ENCODE measurements at regions not wholly inside any gene's neighbourhood (a gene's known extent, or its start where the extent isn't known, plus 50 kb on each side); places are given as distances from the start of the nearest gene placed in this dataset.

GRCh38 chr17:34817252-34818035 lies 143.8 kb downstream of the CCT6B start:
- no peaks in the 10 kb centered on the region for H3K36me3 Mint-ChIP-seq
- DNase-seq (no peak), ATAC-seq (replicated peaks) (no peak)
- H3K9me3 Mint-ChIP-seq = no peaks in the 10 kb centered on the region
- no peaks in the 10 kb centered on the region for H3K4me1 Mint-ChIP-seq
- peaks cover 10 to 23% of the 10 kb centered on the region in 2 donors for H3K27me3 Mint-ChIP-seq
- H3K4me3 Mint-ChIP-seq = no peak overlapping the region
- H3K27ac Mint-ChIP-seq = no peak overlapping the region

- no peaks in the 10 kb centered on the region for H3K36me3 Mint-ChIP-seq
- DNase-seq (no peak), ATAC-seq (replicated peaks) (no peak)
- no peak overlapping the region for H3K4me3 Mint-ChIP-seq
- H3K27me3 Mint-ChIP-seq = peaks cover 10 to 23% of the 10 kb centered on the region in 2 donors
- H3K9me3 Mint-ChIP-seq = no peaks in the 10 kb centered on the region
- H3K4me1 Mint-ChIP-seq = no peaks in the 10 kb centered on the region
- no peak overlapping the region for H3K27ac Mint-ChIP-seq
These were observed 144.4 kb downstream of the CCT6B start for GRCh38 chr17:34816848-34817247.

- H3K4me1 Mint-ChIP-seq = no peaks in the 10 kb centered on the region
- ATAC-seq (replicated peaks) (no peak), DNase-seq (no peak)
- peaks cover 5 to 11% of the 10 kb centered on the region in 2 donors for H3K27me3 Mint-ChIP-seq
- H3K4me3 Mint-ChIP-seq = no peak overlapping the region
- no peak overlapping the region for H3K27ac Mint-ChIP-seq
- no peaks in the 10 kb centered on the region for H3K9me3 Mint-ChIP-seq
- H3K36me3 Mint-ChIP-seq = no peaks in the 10 kb centered on the region
These were observed 148.0 kb downstream of the CCT6B start for GRCh38 chr17:34813290-34813689.

DNA sequence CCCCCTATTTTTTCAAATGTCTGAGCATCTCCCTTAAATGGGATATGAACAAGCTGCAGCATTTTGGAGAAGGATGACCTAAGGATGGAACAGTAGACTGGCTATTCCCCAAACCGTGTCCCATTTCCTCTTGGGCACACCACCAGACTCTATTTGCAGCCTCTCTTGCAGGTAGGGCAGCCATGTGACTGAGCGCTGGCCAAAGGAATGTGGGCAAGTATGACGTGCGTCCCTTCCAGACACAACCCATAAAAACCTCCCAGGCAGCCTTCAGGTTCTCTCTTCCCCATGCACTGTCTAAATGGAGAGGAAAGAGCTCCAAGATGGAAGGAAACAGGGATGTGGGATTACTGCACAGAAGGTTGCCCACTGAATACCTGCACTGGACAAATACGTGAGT lies 149.7 kb downstream of the CCT6B start:
- Mint-ChIP-seq H3K4me1 (no peaks in the 10 kb centered on the region), H3K36me3 (no peaks in the 10 kb centered on the region), H3K4me3 (no peak overlapping the region), H3K9me3 (no peaks in the 10 kb centered on the region), H3K27me3 (peaks cover 4 to 24% of the 10 kb centered on the region in 2 donors), H3K27ac (no peak overlapping the region)
- DNase-seq (no peak), ATAC-seq (replicated peaks) (no peak)

DNA sequence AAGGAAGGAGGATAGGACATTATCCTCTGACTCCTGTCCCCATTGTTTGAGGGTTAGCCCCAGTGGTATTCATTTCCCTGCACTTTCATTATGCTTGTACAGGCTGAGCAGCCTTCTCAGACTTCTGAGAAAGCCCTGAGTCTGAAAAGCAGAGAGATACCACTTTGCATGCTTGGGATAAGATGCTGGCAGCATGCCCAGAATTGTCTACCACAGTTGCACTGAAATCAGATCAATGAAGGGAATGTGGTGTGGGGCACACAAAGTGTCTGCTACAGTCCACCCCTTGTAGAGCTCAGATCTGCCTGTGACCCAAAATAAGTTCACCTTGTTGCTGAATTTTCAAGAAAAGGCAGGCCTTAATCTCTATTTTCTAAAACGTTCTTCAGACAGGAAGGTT lies 160.6 kb downstream of the CCT6B start:
- no peaks in the 10 kb centered on the region for H3K9me3 Mint-ChIP-seq

GRCh38 chr17:34799751-34800150 lies 161.5 kb downstream of the CCT6B start:
- ATAC-seq (replicated peaks) (no peak), DNase-seq (no peak)
- H3K27ac Mint-ChIP-seq = no peak overlapping the region
- H3K27me3 Mint-ChIP-seq = peaks cover 22 to 26% of the 10 kb centered on the region in 2 donors
- no peaks in the 10 kb centered on the region for H3K9me3 Mint-ChIP-seq
- no peaks in the 10 kb centered on the region for H3K4me1 Mint-ChIP-seq
- H3K4me3 Mint-ChIP-seq = no peak overlapping the region
- no peaks in the 10 kb centered on the region for H3K36me3 Mint-ChIP-seq

More for the DNA sequence above, 160.6 kb downstream of the CCT6B start:
- DNase-seq (no peak), ATAC-seq (replicated peaks) (no peak)
- Mint-ChIP-seq H3K36me3 (no peaks in the 10 kb centered on the region), H3K27me3 (peaks cover 26 to 30% of the 10 kb centered on the region in 2 donors), H3K4me3 (no peak overlapping the region), H3K4me1 (no peaks in the 10 kb centered on the region), H3K27ac (no peak overlapping the region)

DNA sequence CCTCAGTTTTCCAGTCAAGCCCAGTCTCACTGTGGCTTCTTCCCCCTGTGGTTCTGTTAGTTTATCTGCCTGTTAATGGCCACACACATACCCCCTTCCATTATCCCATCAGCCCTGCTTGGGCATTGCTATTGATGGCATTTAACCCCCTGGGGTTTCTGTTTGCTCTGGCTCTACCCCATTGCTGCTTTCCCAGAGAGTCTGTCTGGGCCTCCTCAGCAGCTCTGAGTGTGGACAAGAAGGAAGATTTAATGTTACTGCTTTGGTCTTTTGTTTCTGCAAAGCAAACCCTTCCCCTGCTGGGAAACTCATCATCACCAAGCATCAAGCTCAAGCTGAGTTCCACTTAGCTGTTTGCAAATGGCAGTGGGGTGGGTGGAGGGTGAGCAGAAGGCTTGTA lies 162.7 kb downstream of the CCT6B start:
- Mint-ChIP-seq H3K4me3 (no peak overlapping the region), H3K27me3 (peaks cover 27 to 28% of the 10 kb centered on the region in 2 donors), H3K36me3 (no peaks in the 10 kb centered on the region), H3K27ac (no peak overlapping the region), H3K4me1 (no peaks in the 10 kb centered on the region), H3K9me3 (no peaks in the 10 kb centered on the region)
- no peak for ATAC-seq (replicated peaks)
- DNase-seq = no peak

DNA sequence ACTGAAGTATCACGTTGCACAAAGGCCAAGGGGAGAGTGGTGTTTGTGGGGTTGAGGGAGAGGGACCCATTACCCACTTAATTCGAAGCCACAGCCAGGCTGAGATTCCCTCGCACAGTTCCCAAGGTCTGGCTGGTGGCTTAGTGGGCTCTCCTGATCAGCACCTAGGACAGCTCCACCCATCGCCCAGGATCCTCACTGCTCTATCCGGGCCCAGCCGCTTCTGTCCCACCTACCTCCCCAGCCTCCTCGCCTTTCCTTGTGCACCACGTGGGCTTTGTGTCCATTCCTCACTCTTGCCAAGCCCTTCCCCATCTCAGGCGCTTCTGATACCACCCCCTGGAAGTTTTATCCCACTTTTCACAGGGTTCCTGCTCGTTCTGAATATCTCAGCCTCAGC lies 163.5 kb downstream of the CCT6B start:
- Mint-ChIP-seq H3K27me3 (peaks cover 28 to 36% of the 10 kb centered on the region in 2 donors), H3K4me1 (no peaks in the 10 kb centered on the region), H3K27ac (no peak overlapping the region), H3K36me3 (no peaks in the 10 kb centered on the region), H3K9me3 (no peaks in the 10 kb centered on the region), H3K4me3 (no peak overlapping the region)
- no peak for DNase-seq
- ATAC-seq (replicated peaks) = peak in 1 of 2 donors; percentile 49

DNA sequence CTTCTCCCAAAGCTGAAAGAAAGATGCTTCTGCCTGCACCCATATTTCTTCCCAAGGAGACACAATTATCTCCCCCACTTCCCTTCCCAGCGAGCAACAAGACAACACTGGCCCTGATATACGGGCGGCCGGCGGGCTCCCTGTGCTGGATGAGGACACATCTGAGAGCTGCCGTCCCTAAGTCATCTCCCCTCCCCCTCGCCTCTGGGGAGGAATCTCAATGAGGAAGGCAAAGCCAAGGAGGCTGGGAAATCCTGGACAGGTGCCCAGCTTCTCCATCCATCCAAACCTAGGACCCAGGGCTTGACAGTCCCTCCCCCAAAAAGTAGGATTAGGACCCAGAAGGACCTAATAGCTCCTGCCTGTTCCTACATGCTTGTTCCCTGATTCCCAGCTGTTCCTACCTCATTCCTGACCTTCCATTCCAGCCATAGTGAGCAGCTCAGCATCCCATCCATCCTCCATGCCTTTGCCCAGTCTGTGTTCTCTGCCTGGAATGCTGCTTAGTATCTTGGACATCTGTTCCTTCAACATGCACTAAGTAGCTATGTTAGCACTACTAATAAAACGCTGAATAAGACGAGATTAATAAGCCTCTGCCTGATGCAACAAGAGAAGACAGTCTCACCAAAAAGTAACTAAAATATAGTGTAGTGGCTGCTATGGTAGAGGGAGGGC lies 167.9 kb downstream of the CCT6B start:
- no peaks in the 10 kb centered on the region for H3K9me3 Mint-ChIP-seq
- H3K4me1 Mint-ChIP-seq = no peaks in the 10 kb centered on the region
- peaks cover 31 to 33% of the 10 kb centered on the region in 2 donors for H3K27me3 Mint-ChIP-seq
- DNase-seq (no peak), ATAC-seq (replicated peaks) (no peak)
- no peak overlapping the region for H3K27ac Mint-ChIP-seq
- H3K36me3 Mint-ChIP-seq = no peaks in the 10 kb centered on the region
- H3K4me3 Mint-ChIP-seq = no peak overlapping the region

GRCh38 chr17:34788696-34789095 lies 172.6 kb downstream of the CCT6B start:
- H3K9me3 Mint-ChIP-seq = no peaks in the 10 kb centered on the region

DNA sequence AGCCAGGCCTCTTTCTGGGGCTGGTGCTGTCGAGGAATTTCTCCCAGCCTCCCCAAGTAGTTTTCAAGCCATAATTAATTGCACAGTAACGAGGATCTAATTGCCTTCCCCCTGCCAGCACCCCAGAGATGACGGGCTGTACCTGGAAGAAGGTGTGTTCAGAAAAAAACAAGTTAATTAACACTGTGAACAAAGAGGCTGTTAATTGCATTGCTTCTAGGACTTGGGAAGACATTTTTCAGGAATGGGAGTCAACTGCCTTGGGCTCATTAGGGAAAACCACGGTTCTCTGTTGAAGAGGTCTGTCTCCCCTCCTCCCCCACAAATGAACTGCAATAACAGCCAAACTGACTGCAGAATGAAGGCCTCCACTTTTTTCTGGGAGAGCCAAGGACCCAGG lies 176.7 kb downstream of the CCT6B start:
- peaks cover 0 to 18% of the 10 kb centered on the region in 2 donors for H3K27me3 Mint-ChIP-seq
- DNase-seq (no peak), ATAC-seq (replicated peaks) (no peak)
- H3K9me3 Mint-ChIP-seq = no peaks in the 10 kb centered on the region
- H3K4me3 Mint-ChIP-seq = no peak overlapping the region
- no peaks in the 10 kb centered on the region for H3K4me1 Mint-ChIP-seq
- no peak overlapping the region for H3K27ac Mint-ChIP-seq
- H3K36me3 Mint-ChIP-seq = no peaks in the 10 kb centered on the region

More at GRCh38 chr17:34788696-34789095, 172.6 kb downstream of the CCT6B start:
- Mint-ChIP-seq H3K4me3 (no peak overlapping the region), H3K27me3 (peaks cover 20 to 21% of the 10 kb centered on the region in 2 donors), H3K27ac (no peak overlapping the region), H3K36me3 (no peaks in the 10 kb centered on the region), H3K4me1 (no peaks in the 10 kb centered on the region)
- ATAC-seq (replicated peaks) (no peak), DNase-seq (no peak)

- H3K27me3 Mint-ChIP-seq = peaks cover 11 to 32% of the 10 kb centered on the region in 2 donors
- H3K9me3 Mint-ChIP-seq = no peaks in the 10 kb centered on the region
- ATAC-seq (replicated peaks) (no peak), DNase-seq (no peak)
- H3K36me3 Mint-ChIP-seq = no peaks in the 10 kb centered on the region
- no peak overlapping the region for H3K4me3 Mint-ChIP-seq
- no peaks in the 10 kb centered on the region for H3K4me1 Mint-ChIP-seq
- H3K27ac Mint-ChIP-seq = no peak overlapping the region
These were observed 179.0 kb downstream of the CCT6B start for GRCh38 chr17:34782271-34782670.

- no peaks in the 10 kb centered on the region for H3K4me1 Mint-ChIP-seq
- DNase-seq = no peak
- no peaks in the 10 kb centered on the region for H3K9me3 Mint-ChIP-seq
- no peak overlapping the region for H3K4me3 Mint-ChIP-seq
- H3K27ac Mint-ChIP-seq = no peak overlapping the region
- H3K36me3 Mint-ChIP-seq = no peaks in the 10 kb centered on the region
- peaks cover 15 to 37% of the 10 kb centered on the region in 2 donors for H3K27me3 Mint-ChIP-seq
- ATAC-seq (replicated peaks) = no peak
These were observed 179.6 kb downstream of the CCT6B start for GRCh38 chr17:34781571-34782108.

GRCh38 chr17:34781071-34781470 lies 180.2 kb downstream of the CCT6B start:
- peaks cover 18 to 37% of the 10 kb centered on the region in 2 donors for H3K27me3 Mint-ChIP-seq
- no peak overlapping the region for H3K4me3 Mint-ChIP-seq
- H3K36me3 Mint-ChIP-seq = no peaks in the 10 kb centered on the region
- no peaks in the 10 kb centered on the region for H3K9me3 Mint-ChIP-seq
- no peaks in the 10 kb centered on the region for H3K4me1 Mint-ChIP-seq
- H3K27ac Mint-ChIP-seq = no peak overlapping the region
- ATAC-seq (replicated peaks) = no peak
- no peak for DNase-seq

- H3K4me3 Mint-ChIP-seq = no peak overlapping the region
- peaks cover 21 to 37% of the 10 kb centered on the region in 2 donors for H3K27me3 Mint-ChIP-seq
- no peaks in the 10 kb centered on the region for H3K4me1 Mint-ChIP-seq
- H3K36me3 Mint-ChIP-seq = no peaks in the 10 kb centered on the region
- H3K27ac Mint-ChIP-seq = no peak overlapping the region
- no peak for DNase-seq
- ATAC-seq (replicated peaks) = no peak
- H3K9me3 Mint-ChIP-seq = no peaks in the 10 kb centered on the region
These were observed 180.8 kb downstream of the CCT6B start for GRCh38 chr17:34780438-34780837.
